PC-9 (cell line): ENCODE measurements at regions not wholly inside any gene's neighbourhood (a gene's known extent, or its start where the extent isn't known, plus 50 kb on each side); places are given as distances from the start of the nearest gene placed in this dataset.

Experiments
- BruUV-seq: library from RNA; stranded (reverse); fragments of 400-500 nt; replicated peaks from 2 replicates; lab custom pipeline; 2021; lab: Mats Ljungman, UMichigan
- CTCF ChIA-PET: fragments of 300-600 bp; sonication (Branson Sonifier 250); formaldehyde crosslinking; loops from one replicate; lab custom pipeline; 2022; ENCODE audit warnings: antibody characterized with exemption; lab: Charles Lee
- POLR2A ChIA-PET: fragments of 300-600 bp; sonication (Branson Sonifier 250); formaldehyde crosslinking; loops from one replicate; lab custom pipeline; 2022; ENCODE audit warnings: antibody characterized with exemption; ENCODE audit not compliant: unreplicated experiment; lab: Charles Lee
- DNase-seq, 2 experiments: peaks; one replicate each; pipeline versions ENCODE4 v3.0.0 to v3.0.0-alpha.2; 2015 to 2022; ENCODE audit warnings: mixed read lengths in 1 of 2
- H2AFZ ChIP-seq: fragments of 200-600 bp; sonication (generic); 2 replicates; pipeline ENCODE4 v1.8.1; 2017; ENCODE audit warnings: antibody characterized with exemption
- H3F3A ChIP-seq: fragments of 200-600 bp; sonication (generic); 2 replicates; pipeline ENCODE4 v1.8.1; 2017; ENCODE audit warnings: antibody characterized with exemption, mild to moderate bottlenecking, low read depth; ENCODE audit not compliant: insufficient read depth
- H3K27ac ChIP-seq: fragments of 200-600 bp; sonication (generic); 2 replicates; pipeline ENCODE4 v1.6.1; 2016; ENCODE audit warnings: mixed run types
- H3K27me3 ChIP-seq: fragments of 200-600 bp; sonication (generic); 2 replicates; pipeline ENCODE4 v1.6.1; 2016; ENCODE audit warnings: low read depth, mixed run types; ENCODE audit not compliant: insufficient read depth
- H3K36me3 ChIP-seq: fragments of 200-600 bp; sonication (generic); 2 replicates; pipeline ENCODE4 v1.6.1; 2016; ENCODE audit warnings: low read depth, mixed run types
- H3K4me1 ChIP-seq: fragments of 200-600 bp; sonication (generic); replicated peaks from 2 replicates; pipeline ENCODE4 v1.6.1; 2016; ENCODE audit warnings: mixed run types; ENCODE audit not compliant: insufficient read depth
- H3K4me2 ChIP-seq: fragments of 200-600 bp; sonication (generic); 2 replicates; pipeline ENCODE4 v1.6.1; 2017; ENCODE audit warnings: mixed run types
- H3K4me3 ChIP-seq: fragments of 200-600 bp; sonication (generic); 2 replicates; pipeline ENCODE4 v1.6.1; 2016; ENCODE audit warnings: mixed run types
- H3K79me2 ChIP-seq: fragments of 200-600 bp; sonication (generic); 2 replicates; pipeline ENCODE4 v1.6.1; 2017; ENCODE audit warnings: low read depth, mixed run types
- H3K9me2 ChIP-seq: fragments of 200-600 bp; sonication (generic); 2 replicates; pipeline ENCODE4 v1.8.1; 2017; ENCODE audit warnings: mild to moderate bottlenecking; ENCODE audit not compliant: insufficient read depth
- H3K9me3 ChIP-seq: fragments of 200-600 bp; sonication (generic); 2 replicates; pipeline ENCODE4 v1.8.1; 2016; ENCODE audit warnings: low read depth; ENCODE audit not compliant: insufficient read depth
- H4K20me1 ChIP-seq: fragments of 200-600 bp; sonication (generic); 2 replicates; pipeline ENCODE4 v1.8.1; 2017; ENCODE audit not compliant: insufficient read depth
- EZH2 ChIP-seq: fragments of 200-600 bp; sonication (generic); IDR thresholded peaks from 2 replicates; pipeline ENCODE4 v1.8.0; 2017; ENCODE audit warnings: antibody characterized with exemption, low read depth
- intact Hi-C: fragments of 100-400 bp; cut with micrococcal nuclease; formaldehyde crosslinking; loops from one replicate; pipeline ENCODE4 v1.10.0; 2022; ENCODE audit not compliant: unreplicated experiment
- TF ChIP-seq, protein P1 (sequence below): fragments of 200-600 bp; sonication (generic); conservative IDR thresholded peaks from 2 replicates; pipeline ENCODE4 v1.6.1; 2017; ENCODE audit warnings: mixed run types, antibody characterized with exemption, mild to moderate bottlenecking, moderate library complexity

DNA sequence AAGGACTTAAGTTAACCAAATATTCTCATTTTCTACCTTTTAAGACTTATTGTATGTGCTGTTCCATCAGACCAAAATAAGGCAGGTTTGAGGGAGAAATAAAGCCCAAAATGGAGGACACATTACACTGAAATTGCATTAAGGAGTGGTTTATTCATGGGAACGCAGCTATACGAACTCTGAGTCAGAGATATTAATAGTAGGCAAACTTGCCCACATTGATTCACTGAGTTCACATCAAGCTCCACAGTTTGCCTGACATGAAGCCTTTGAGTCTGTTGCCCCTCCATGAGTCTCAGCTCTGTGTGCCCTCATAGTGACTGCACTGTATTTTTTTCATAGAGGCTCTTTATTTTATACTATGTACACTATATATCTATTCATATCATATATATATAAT, 135.0 kb upstream of the SNX2 start:
- Histone ChIP-seq H3K4me2 (no peak overlapping the region), H3K79me2 (no peaks in the 10 kb centered on the region), H2AFZ (no peak overlapping the region), H3K4me3 (no peak overlapping the region), H3K36me3 (no peaks in the 10 kb centered on the region), H3K4me1 (no peaks in the 10 kb centered on the region), H3K27me3 (no peaks in the 10 kb centered on the region), H3K9me3 (no peaks in the 10 kb centered on the region), H4K20me1 (no peaks in the 10 kb centered on the region), H3K9me2 (no peaks in the 10 kb centered on the region), H3K27ac (no peak overlapping the region), H3F3A (no peaks in the 10 kb centered on the region)
- DNase-seq = no peak
- CTCF ChIA-PET = no interaction called here
- intact Hi-C loops = no loop called here
- BruUV-seq = no TSS peak
- POLR2A ChIA-PET = no interaction called here
- TF ChIP-seq, protein P1, sequence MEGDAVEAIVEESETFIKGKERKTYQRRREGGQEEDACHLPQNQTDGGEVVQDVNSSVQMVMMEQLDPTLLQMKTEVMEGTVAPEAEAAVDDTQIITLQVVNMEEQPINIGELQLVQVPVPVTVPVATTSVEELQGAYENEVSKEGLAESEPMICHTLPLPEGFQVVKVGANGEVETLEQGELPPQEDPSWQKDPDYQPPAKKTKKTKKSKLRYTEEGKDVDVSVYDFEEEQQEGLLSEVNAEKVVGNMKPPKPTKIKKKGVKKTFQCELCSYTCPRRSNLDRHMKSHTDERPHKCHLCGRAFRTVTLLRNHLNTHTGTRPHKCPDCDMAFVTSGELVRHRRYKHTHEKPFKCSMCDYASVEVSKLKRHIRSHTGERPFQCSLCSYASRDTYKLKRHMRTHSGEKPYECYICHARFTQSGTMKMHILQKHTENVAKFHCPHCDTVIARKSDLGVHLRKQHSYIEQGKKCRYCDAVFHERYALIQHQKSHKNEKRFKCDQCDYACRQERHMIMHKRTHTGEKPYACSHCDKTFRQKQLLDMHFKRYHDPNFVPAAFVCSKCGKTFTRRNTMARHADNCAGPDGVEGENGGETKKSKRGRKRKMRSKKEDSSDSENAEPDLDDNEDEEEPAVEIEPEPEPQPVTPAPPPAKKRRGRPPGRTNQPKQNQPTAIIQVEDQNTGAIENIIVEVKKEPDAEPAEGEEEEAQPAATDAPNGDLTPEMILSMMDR = no peak
- TF ChIP-seq EZH2 = no peak

DNA sequence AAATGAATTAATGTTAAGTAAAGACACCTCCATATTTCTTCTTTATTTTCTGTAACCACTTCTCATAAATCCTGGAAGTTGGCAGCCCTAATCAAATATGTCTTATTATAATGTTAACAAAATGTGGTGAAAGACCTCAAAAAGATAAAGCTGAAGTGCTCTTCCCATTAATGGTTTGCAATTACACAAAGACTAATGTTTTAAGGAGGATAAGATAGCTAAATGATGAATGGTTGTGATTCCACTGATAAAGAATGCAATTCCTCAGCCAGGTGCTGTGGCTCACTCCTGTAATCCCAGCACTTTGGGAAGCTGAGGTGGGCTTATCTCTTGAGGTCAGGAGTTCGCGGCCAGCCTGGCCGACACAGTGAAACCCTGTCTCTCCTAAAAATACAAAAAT, 125.8 kb upstream of the SNX2 start:
- CTCF ChIA-PET = no interaction called here
- H2AFZ ChIP-seq = no peak overlapping the region
- no peak overlapping the region for H3K27ac ChIP-seq
- POLR2A ChIA-PET = no interaction called here
- H3K36me3 ChIP-seq = no peaks in the 10 kb centered on the region
- H4K20me1 ChIP-seq = no peaks in the 10 kb centered on the region
- no peaks in the 10 kb centered on the region for H3K79me2 ChIP-seq
- H3K4me3 ChIP-seq = no peak overlapping the region
- H3K27me3 ChIP-seq = no peaks in the 10 kb centered on the region
- H3K4me2 ChIP-seq = no peak overlapping the region
- no peaks in the 10 kb centered on the region for H3F3A ChIP-seq
- H3K9me2 ChIP-seq = no peaks in the 10 kb centered on the region
- no TSS peak for BruUV-seq
- no peak for DNase-seq
- H3K4me1 ChIP-seq = peaks cover 8% of the 10 kb centered on the region; the same call in 1 of the 2 replicates
- TF ChIP-seq, protein P1 = no peak
- no peak for TF ChIP-seq EZH2
- intact Hi-C loops = no loop called here
- no peaks in the 10 kb centered on the region for H3K9me3 ChIP-seq

DNA sequence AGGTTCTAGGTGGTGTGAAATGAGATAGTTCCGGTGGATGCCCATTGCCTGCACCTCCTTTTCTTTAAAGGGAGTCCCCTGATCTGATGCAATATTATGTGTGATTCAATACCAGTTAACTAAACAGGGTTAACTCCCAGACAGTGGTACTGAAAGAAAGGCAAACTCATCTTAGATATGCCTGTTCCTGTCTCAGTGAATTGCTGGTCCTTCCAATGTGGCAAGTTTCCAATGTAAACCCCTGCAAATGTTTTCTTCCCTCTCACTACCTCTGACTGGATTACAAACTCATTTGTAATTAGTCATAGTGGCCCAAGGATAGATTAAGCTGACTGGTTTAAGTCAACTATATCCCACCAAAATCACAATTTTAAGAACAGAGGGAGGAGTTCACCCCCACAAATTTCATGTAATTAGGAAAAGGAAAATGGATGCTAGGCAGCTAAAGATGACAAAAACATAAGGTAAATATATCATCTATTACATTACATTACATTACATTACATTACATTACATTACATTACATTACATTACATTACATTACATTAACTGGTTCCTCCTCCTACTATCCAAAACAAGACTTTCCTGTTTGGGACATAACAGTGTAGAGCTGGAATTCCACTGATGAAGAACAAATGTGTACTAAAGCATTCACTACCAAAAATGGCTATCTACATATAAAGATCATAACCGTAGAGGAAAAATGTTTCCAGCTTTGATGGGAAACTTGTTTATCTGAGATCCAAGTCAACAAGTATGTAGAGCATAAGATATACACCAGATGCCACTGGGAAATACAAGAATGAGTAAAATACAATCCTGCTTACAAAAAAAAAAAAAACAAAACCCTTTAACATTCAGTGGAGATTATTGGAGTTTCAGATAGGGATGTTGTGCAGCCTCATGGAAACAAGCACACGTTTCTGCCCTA, 121.5 kb upstream of the SNX2 start:
- no peak for TF ChIP-seq EZH2
- TF ChIP-seq, protein P1 = no peak
- no peaks in the 10 kb centered on the region for H3K79me2 ChIP-seq
- BruUV-seq = no TSS peak
- no peaks in the 10 kb centered on the region for H3K36me3 ChIP-seq
- H3K4me3 ChIP-seq = no peak overlapping the region
- H2AFZ ChIP-seq = no peak overlapping the region
- H3K27me3 ChIP-seq = no peaks in the 10 kb centered on the region
- DNase-seq = peak in 1 of 2 experiments; percentile 45
- ChIA-PET CTCF (no interaction called here), POLR2A (no interaction called here)
- H4K20me1 ChIP-seq = no peaks in the 10 kb centered on the region
- H3F3A ChIP-seq = no peaks in the 10 kb centered on the region
- H3K27ac ChIP-seq = peak overlapping the region; percentile 48
- no peak overlapping the region for H3K4me2 ChIP-seq
- H3K9me3 ChIP-seq = 0 out of 2 replicates have a peak, but pooled peaks cover 4% of the 10 kb centered on the region
- peaks cover 8% of the 10 kb centered on the region; the same call in 1 of the 2 replicates for H3K4me1 ChIP-seq
- no peaks in the 10 kb centered on the region; the same call in 1 of the 2 replicates for H3K9me2 ChIP-seq
- intact Hi-C loops = no loop called here
